WTC11 (cell line): ENCODE measurements at regions not wholly inside any gene's neighbourhood (a gene's known extent, or its start where the extent isn't known, plus 50 kb on each side); places are given as distances from the start of the nearest gene placed in this dataset.

Experiments
- CTCF ChIP-seq: fragments of 200-600 bp; IDR thresholded peaks from 2 replicates; pipeline ENCODE4 v1.8.0; 2022; ENCODE audit warnings: antibody characterized with exemption
- ELF4 ChIP-seq: sonication (generic); formaldehyde crosslinking; IDR thresholded peaks from 2 replicates; pipeline ENCODE4 v1.8.1; 2022; ENCODE audit warnings: low read depth, mild to moderate bottlenecking, moderate library complexity, missing genetic modification reagents
- FOXJ3 ChIP-seq: sonication (generic); formaldehyde crosslinking; IDR thresholded peaks from 2 replicates; pipeline ENCODE4 v1.9.0; 2021; ENCODE audit warnings: missing genetic modification reagents, mild to moderate bottlenecking, borderline replicate concordance
- FOXK1 ChIP-seq: sonication (generic); formaldehyde crosslinking; IDR thresholded peaks from 2 replicates; pipeline ENCODE4 v1.8.0; 2022; ENCODE audit warnings: mild to moderate bottlenecking, moderate library complexity, missing genetic modification reagents
- HMGXB4 ChIP-seq: sonication (generic); formaldehyde crosslinking; IDR thresholded peaks from 2 replicates; pipeline ENCODE4 v1.8.1; 2023; ENCODE audit warnings: mild to moderate bottlenecking, moderate library complexity, missing genetic modification reagents
- MLX ChIP-seq: sonication (generic); formaldehyde crosslinking; IDR thresholded peaks from 2 replicates; pipeline ENCODE4 v1.8.1; 2023; ENCODE audit warnings: mild to moderate bottlenecking, missing genetic modification reagents, moderate library complexity
- STAT6 ChIP-seq: sonication (generic); formaldehyde crosslinking; conservative IDR thresholded peaks from 2 replicates; pipeline ENCODE4 v1.8.1; 2023; ENCODE audit warnings: mild to moderate bottlenecking, low read depth, missing genetic modification reagents, moderate library complexity
- ZBTB43 ChIP-seq: sonication (generic); formaldehyde crosslinking; IDR thresholded peaks from 2 replicates; pipeline ENCODE4 v1.8.1; 2023; ENCODE audit warnings: mild to moderate bottlenecking, missing genetic modification reagents
- ZNF121 ChIP-seq: sonication (generic); formaldehyde crosslinking; IDR thresholded peaks from 2 replicates; pipeline ENCODE4 v1.8.0; 2023; ENCODE audit warnings: missing genetic modification reagents
- ZNF263 ChIP-seq: sonication (generic); formaldehyde crosslinking; IDR thresholded peaks from 2 replicates; pipeline ENCODE4 v1.8.1; 2022; ENCODE audit warnings: low read depth, mild to moderate bottlenecking, moderate library complexity, missing genetic modification reagents
- ZNF423 ChIP-seq: fragments of 250-450 bp; sonication (Bioruptor Pico); IDR thresholded peaks from 2 replicates; pipeline ENCODE4 v2.1.2; 2022; ENCODE audit warnings: mild to moderate bottlenecking, moderate library complexity

GRCh38 chr3:124447845-124448244 lies 282.4 kb upstream of the UMPS start:
- no peak for TF ChIP-seq FOXK1
- no peak for TF ChIP-seq CTCF
- TF ChIP-seq STAT6 (CRISPR knock-in tag) = no peak
- no peak for TF ChIP-seq ZNF263 (CRISPR knock-in tag)
- no peak for TF ChIP-seq MLX (CRISPR knock-in tag)
- no peak for TF ChIP-seq ZNF121
- no peak for TF ChIP-seq FOXJ3 (CRISPR knock-in tag)
- no peak for TF ChIP-seq HMGXB4
- TF ChIP-seq ELF4 = no peak
- TF ChIP-seq ZBTB43 (CRISPR knock-in tag) = no peak
- TF ChIP-seq ZNF423 = no peak
